ENCODE measurements at regions not wholly inside any gene's neighbourhood (a gene's known extent, or its start where the extent isn't known, plus 50 kb on each side); places are given as distances from the start of the nearest gene placed in this dataset.

DNA sequence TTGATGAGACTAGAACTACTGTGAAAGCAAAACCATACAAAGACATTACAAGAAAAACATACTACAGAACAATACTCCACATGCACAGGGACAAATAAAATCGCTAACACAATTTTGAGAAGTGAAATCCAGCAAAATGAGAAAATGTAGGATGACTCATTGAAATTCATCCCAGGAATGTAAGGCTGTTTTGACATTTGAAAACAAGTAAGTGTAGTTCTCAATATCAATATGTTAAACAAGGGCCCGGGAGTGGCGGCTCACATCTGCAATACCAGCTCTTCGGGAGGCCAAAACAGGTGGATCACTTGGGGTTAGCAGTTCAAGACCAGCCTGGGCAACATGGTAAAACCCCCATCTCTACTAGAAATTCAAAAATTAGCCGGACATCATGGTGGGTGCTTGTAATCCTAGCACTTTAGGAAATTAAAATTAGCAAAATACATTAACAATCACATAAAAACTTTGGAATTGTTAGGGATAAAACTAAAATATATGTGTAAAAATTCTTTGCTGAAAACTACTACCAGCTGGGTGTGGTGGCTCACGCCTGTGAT lies 113.7 kb upstream of the ADARB2 start:
- in situ Hi-C loops (cut with MboI; ENCODE audit: low pct_unique_long_range_greater_than_20kb, low sequenced_read_pairs, unreplicated experiment): no loop called here
- TF ChIP-seq, protein P1, sequence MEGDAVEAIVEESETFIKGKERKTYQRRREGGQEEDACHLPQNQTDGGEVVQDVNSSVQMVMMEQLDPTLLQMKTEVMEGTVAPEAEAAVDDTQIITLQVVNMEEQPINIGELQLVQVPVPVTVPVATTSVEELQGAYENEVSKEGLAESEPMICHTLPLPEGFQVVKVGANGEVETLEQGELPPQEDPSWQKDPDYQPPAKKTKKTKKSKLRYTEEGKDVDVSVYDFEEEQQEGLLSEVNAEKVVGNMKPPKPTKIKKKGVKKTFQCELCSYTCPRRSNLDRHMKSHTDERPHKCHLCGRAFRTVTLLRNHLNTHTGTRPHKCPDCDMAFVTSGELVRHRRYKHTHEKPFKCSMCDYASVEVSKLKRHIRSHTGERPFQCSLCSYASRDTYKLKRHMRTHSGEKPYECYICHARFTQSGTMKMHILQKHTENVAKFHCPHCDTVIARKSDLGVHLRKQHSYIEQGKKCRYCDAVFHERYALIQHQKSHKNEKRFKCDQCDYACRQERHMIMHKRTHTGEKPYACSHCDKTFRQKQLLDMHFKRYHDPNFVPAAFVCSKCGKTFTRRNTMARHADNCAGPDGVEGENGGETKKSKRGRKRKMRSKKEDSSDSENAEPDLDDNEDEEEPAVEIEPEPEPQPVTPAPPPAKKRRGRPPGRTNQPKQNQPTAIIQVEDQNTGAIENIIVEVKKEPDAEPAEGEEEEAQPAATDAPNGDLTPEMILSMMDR (IDR thresholded peaks at IDR 0.05; ENCODE audit: extremely low read depth, insufficient read depth, missing control alignments): no peak
- no peak for DNase-seq (ENCODE audit: low spot score)

- TF ChIP-seq, protein P1 (IDR thresholded peaks at IDR 0.05; ENCODE audit: extremely low read depth, insufficient read depth, missing control alignments): no peak
- in situ Hi-C loops (cut with MboI; ENCODE audit: low pct_unique_long_range_greater_than_20kb, low sequenced_read_pairs, unreplicated experiment): no loop called here
Observed at GRCh38 chr10:1847361-1847760, 110.0 kb upstream of the ADARB2 start.

DNA sequence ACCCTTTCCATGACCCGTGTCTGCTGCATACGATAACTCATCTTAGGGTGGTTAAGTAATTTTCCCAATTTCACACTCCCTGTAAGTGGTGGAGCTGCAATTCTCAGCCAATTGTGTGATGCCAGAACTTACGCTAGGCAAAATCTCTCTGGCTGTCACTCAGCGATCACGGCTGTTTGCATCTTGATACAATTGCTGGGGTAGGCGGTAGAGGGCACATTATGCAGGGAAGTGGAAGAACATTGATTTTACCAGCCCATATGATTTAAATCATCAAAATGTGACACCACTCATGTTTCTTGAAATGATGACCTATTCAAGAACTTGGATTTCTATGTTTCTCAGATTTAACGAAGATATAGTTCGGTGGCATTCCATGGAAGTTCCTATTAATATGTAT lies 108.7 kb upstream of the ADARB2 start:
- TF ChIP-seq, protein P1 (IDR thresholded peaks at IDR 0.05; ENCODE audit: extremely low read depth, insufficient read depth, missing control alignments): no peak
- in situ Hi-C loops (cut with MboI; ENCODE audit: low pct_unique_long_range_greater_than_20kb, low sequenced_read_pairs, unreplicated experiment): no loop called here
- DNase-seq (ENCODE audit: low spot score): no peak

More at GRCh38 chr10:1847361-1847760, 110.0 kb upstream of the ADARB2 start:
- DNase-seq (ENCODE audit: low spot score): no peak

GRCh38 chr10:1841759-1842158 lies 104.4 kb upstream of the ADARB2 start:
- in situ Hi-C loops (cut with MboI; ENCODE audit: low pct_unique_long_range_greater_than_20kb, low sequenced_read_pairs, unreplicated experiment): no loop called here
- TF ChIP-seq, protein P1 (IDR thresholded peaks at IDR 0.05; ENCODE audit: extremely low read depth, insufficient read depth, missing control alignments): no peak
- DNase-seq (ENCODE audit: low spot score): no peak

- no peak for DNase-seq (ENCODE audit: low spot score)
- in situ Hi-C loops (cut with MboI; ENCODE audit: low pct_unique_long_range_greater_than_20kb, low sequenced_read_pairs, unreplicated experiment): no loop called here
- TF ChIP-seq, protein P1 (IDR thresholded peaks at IDR 0.05; ENCODE audit: extremely low read depth, insufficient read depth, missing control alignments): no peak
Observed at GRCh38 chr10:1829712-1830111, 92.4 kb upstream of the ADARB2 start.

- TF ChIP-seq, protein P1 (IDR thresholded peaks at IDR 0.05; ENCODE audit: extremely low read depth, insufficient read depth, missing control alignments): no peak
- no peak for DNase-seq (ENCODE audit: low spot score)
- in situ Hi-C loops (cut with MboI; ENCODE audit: low pct_unique_long_range_greater_than_20kb, low sequenced_read_pairs, unreplicated experiment): no loop called here
Observed at GRCh38 chr10:1824928-1825327, 87.6 kb upstream of the ADARB2 start.

All from GM13977 (cell line).